ENCODE measurements at regions not wholly inside any gene's neighbourhood (a gene's known extent, or its start where the extent isn't known, plus 50 kb on each side); places are given as distances from the start of the nearest gene placed in this dataset.

GRCh38 chr11:134882141-134882540 lies 470.1 kb upstream of the B3GAT1 start:
- intact Hi-C loops (cut with DNase I): no loop called here
- no peak overlapping the region for H3K4me3 ChIP-seq
- DNase-seq: no peak
- 60 to 82% methylated on average over 11 of the region's 11 CpGs for WGBS, 2 donors
- no peaks in the 10 kb centered on the region for H3K36me3 ChIP-seq
- H3K27ac ChIP-seq: no peak overlapping the region
- peaks cover 0 to 23% (median 0%) of the 10 kb centered on the region in 3 donors for H3K27me3 ChIP-seq
- TF ChIP-seq POLR2A (IDR thresholded peaks at IDR 0.05): no peak
- H3K9me3 ChIP-seq: no peaks in the 10 kb centered on the region
- H3K4me1 ChIP-seq: no peaks in the 10 kb centered on the region

GRCh38 chr11:134880788-134881187 lies 468.7 kb upstream of the B3GAT1 start:
- WGBS, 2 donors: 81 to 85% methylated on average over 6 of the region's 6 CpGs
- Histone ChIP-seq H3K4me3 (no peak overlapping the region), H3K27me3 (peaks cover 0 to 13% (median 0%) of the 10 kb centered on the region in 3 donors)

DNA sequence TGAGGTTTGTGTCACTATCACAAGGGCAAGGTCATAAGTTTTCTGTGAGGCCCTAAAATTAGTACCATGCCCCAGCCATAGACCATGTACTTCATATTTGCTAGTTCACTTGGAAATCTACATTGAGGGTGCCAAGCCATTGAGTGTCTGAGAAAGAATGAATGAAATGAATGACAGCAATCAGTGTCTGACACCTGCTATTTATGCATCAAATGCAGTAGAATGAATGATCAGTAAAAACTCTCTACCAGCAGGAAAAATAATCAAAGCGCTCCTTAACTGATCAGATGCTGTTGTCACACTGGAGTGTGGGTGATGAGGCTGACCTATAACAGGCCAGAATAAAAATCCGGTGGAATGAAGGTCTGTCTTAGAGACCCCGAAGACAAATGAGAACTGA lies 467.9 kb upstream of the B3GAT1 start:
- H3K27ac ChIP-seq: no peak overlapping the region
- H3K4me1 ChIP-seq: no peaks in the 10 kb centered on the region
- H3K4me3 ChIP-seq: no peak overlapping the region
- no peak for DNase-seq
- no peaks in the 10 kb centered on the region for H3K9me3 ChIP-seq
- WGBS, 2 donors: 92 to 96% methylated on average over 3 of the region's 3 CpGs
- no peaks in the 10 kb centered on the region for H3K36me3 ChIP-seq
- TF ChIP-seq CTCF (IDR thresholded peaks at IDR 0.05): no peak
- TF ChIP-seq POLR2A (IDR thresholded peaks at IDR 0.05): no peak
- no peak for TF ChIP-seq POLR2AphosphoS5 (IDR thresholded peaks at IDR 0.05)
- TF ChIP-seq EP300 (IDR thresholded peaks at IDR 0.05): no peak
- intact Hi-C loops (cut with DNase I): no loop called here
- peaks cover 0 to 13% (median 0%) of the 10 kb centered on the region in 3 donors for H3K27me3 ChIP-seq

More at GRCh38 chr11:134880788-134881187, 468.7 kb upstream of the B3GAT1 start:
- DNase-seq: no peak
- Histone ChIP-seq H3K9me3 (no peaks in the 10 kb centered on the region), H3K27ac (no peak overlapping the region), H3K4me1 (no peaks in the 10 kb centered on the region), H3K36me3 (no peaks in the 10 kb centered on the region)
- intact Hi-C loops (cut with DNase I): no loop called here
- TF ChIP-seq CTCF (IDR thresholded peaks at IDR 0.05): no peak
- no peak for TF ChIP-seq POLR2AphosphoS5 (IDR thresholded peaks at IDR 0.05)
- no peak for TF ChIP-seq EP300 (IDR thresholded peaks at IDR 0.05)
- TF ChIP-seq POLR2A (IDR thresholded peaks at IDR 0.05): no peak

DNA sequence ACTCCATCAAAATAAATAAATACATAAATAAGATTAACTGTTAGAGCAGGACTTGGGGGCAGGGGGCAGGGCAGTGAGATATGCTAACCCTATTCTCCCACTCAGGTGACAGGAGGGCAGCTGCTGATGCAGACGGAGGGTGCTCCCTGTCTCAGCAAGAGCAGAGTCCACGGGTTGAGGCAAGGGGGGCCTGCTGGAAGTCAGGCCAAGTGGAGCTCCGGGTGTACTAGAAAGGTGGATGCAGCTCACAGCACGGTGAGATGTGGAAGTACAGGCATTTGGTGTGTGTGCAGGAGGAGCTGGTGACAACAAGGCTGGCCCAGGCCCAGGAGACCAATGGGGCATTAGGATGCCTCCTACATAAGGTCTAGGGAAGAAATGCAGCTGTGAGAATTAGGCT lies 467.3 kb upstream of the B3GAT1 start:
- TF ChIP-seq CTCF (IDR thresholded peaks at IDR 0.05) (no peak), EP300 (IDR thresholded peaks at IDR 0.05) (no peak), POLR2AphosphoS5 (IDR thresholded peaks at IDR 0.05) (no peak), POLR2A (IDR thresholded peaks at IDR 0.05) (no peak)
- H3K4me1 ChIP-seq: no peaks in the 10 kb centered on the region
- no peaks in the 10 kb centered on the region for H3K36me3 ChIP-seq
- H3K9me3 ChIP-seq: no peaks in the 10 kb centered on the region
- intact Hi-C loops (cut with DNase I): no loop called here
- H3K27me3 ChIP-seq: peaks cover 0 to 13% (median 0%) of the 10 kb centered on the region in 3 donors
- DNase-seq: no peak
- H3K4me3 ChIP-seq: no peak overlapping the region
- H3K27ac ChIP-seq: no peak overlapping the region
- WGBS, 2 donors: 59 to 77% methylated on average over 4 of the region's 4 CpGs

DNA sequence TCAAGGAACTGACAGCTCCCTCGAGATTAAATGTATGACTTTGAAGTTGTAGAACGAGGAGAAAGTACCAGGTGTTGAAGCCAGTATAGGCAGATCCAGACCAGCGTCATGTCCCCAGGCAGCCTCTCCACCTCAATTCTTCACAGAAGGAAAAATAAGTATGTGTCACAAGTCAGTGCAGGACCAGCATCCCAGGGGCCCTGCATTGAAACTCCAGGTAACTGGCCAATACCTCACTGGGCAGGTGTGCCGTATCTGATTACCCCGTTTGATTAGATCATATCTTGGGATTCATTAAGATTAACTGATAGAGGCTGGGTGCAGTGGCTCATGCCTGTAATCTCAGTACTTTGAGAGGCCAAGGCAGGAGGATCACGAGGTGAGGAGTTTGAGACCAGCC lies 466.7 kb upstream of the B3GAT1 start:
- H3K9me3 ChIP-seq: no peaks in the 10 kb centered on the region
- H3K27ac ChIP-seq: no peak overlapping the region
- intact Hi-C loops (cut with DNase I): no loop called here
- peaks cover 0 to 13% (median 0%) of the 10 kb centered on the region in 3 donors for H3K27me3 ChIP-seq
- no peaks in the 10 kb centered on the region for H3K36me3 ChIP-seq
- TF ChIP-seq CTCF (IDR thresholded peaks at IDR 0.05) (no peak), POLR2A (IDR thresholded peaks at IDR 0.05) (no peak), POLR2AphosphoS5 (IDR thresholded peaks at IDR 0.05) (no peak), EP300 (IDR thresholded peaks at IDR 0.05) (no peak)
- DNase-seq: no peak
- H3K4me1 ChIP-seq: no peaks in the 10 kb centered on the region
- WGBS, 2 donors: 56 to 80% methylated on average over 6 of the region's 6 CpGs
- H3K4me3 ChIP-seq: no peak overlapping the region

All from sigmoid colon (tissue), 6 donors.